Astrocyte (in vitro differentiated cells and primary cell): ENCODE measurements at regions not wholly inside any gene's neighbourhood (a gene's known extent, or its start where the extent isn't known, plus 50 kb on each side); places are given as distances from the start of the nearest gene placed in this dataset.

Experiments used
- DNase-seq: peaks from one replicate; pipeline ENCODE4 v3.0.0-alpha.2; 2010; ENCODE audit warnings: low read depth
- FAIRE-seq: peaks from 2 replicates; lab custom pipeline; 2011; peaks lifted over from hg19 to GRCh38; lab: Jason Lieb, UNC
- H2AFZ ChIP-seq: 2 replicates; pipeline ENCODE4 v1.6.0; 2012; ENCODE audit warnings: low read depth, low read length, inconsistent platforms
- H3K27ac ChIP-seq: 2 replicates; pipeline ENCODE4 v1.5.1; 2011; ENCODE audit warnings: low read depth, low read length, inconsistent platforms
- H3K27me3 ChIP-seq: 2 replicates; pipeline ENCODE4 v1.6.0; 2011; ENCODE audit warnings: low read length, inconsistent platforms; ENCODE audit not compliant: insufficient read depth
- H3K36me3 ChIP-seq: 2 replicates; pipeline ENCODE4 v1.5.1; 2011; ENCODE audit warnings: low read length, inconsistent platforms; ENCODE audit not compliant: insufficient read depth
- H3K4me1 ChIP-seq: 2 replicates; pipeline ENCODE4 v1.5.1; 2011; ENCODE audit warnings: low read length, inconsistent platforms; ENCODE audit not compliant: insufficient read depth
- H3K4me2 ChIP-seq: 2 replicates; pipeline ENCODE4 v1.6.0; 2012; ENCODE audit warnings: low read length, inconsistent platforms
- H3K4me3 ChIP-seq: 2 replicates; pipeline ENCODE4 v1.5.1; 2011; ENCODE audit warnings: low read depth, mild to moderate bottlenecking, low read length, inconsistent platforms; ENCODE audit not compliant: insufficient read depth
- H3K79me2 ChIP-seq: 2 replicates; pipeline ENCODE4 v1.6.0; 2012; ENCODE audit warnings: mild to moderate bottlenecking, low read length, inconsistent platforms; ENCODE audit not compliant: insufficient read depth
- H3K9ac ChIP-seq: 2 replicates; pipeline ENCODE4 v1.6.0; 2012; ENCODE audit warnings: mild to moderate bottlenecking, low read length, inconsistent platforms
- H3K9me3 ChIP-seq: 2 replicates; pipeline ENCODE4 v1.5.1; 2012; ENCODE audit warnings: low read depth, mild to moderate bottlenecking, low read length, inconsistent platforms; ENCODE audit not compliant: insufficient read depth
- H4K20me1 ChIP-seq: 2 replicates; pipeline ENCODE4 v1.6.0; 2012; ENCODE audit warnings: low read length, inconsistent platforms; ENCODE audit not compliant: insufficient read depth
- H3K27ac Mint-ChIP-seq: one replicate; pipeline ENCODE4 v1.8.0; 2021; ENCODE audit warnings: mild to moderate bottlenecking, mixed read lengths; ENCODE audit not compliant: unreplicated experiment
- H3K27me3 Mint-ChIP-seq: one replicate; pipeline ENCODE4 v1.8.0; 2021; ENCODE audit warnings: low read depth, mixed read lengths; ENCODE audit not compliant: unreplicated experiment
- H3K36me3 Mint-ChIP-seq: one replicate; pipeline ENCODE4 v1.8.0; 2021; ENCODE audit warnings: low read depth, mixed read lengths; ENCODE audit not compliant: unreplicated experiment
- H3K4me1 Mint-ChIP-seq: one replicate; pipeline ENCODE4 v1.8.0; 2021; ENCODE audit warnings: low read depth, mixed read lengths; ENCODE audit not compliant: unreplicated experiment
- H3K4me3 Mint-ChIP-seq: one replicate; pipeline ENCODE4 v1.8.0; 2021; ENCODE audit warnings: mild to moderate bottlenecking, moderate library complexity, mixed read lengths; ENCODE audit not compliant: unreplicated experiment
- H3K9me3 Mint-ChIP-seq: one replicate; pipeline ENCODE4 v1.8.0; 2021; ENCODE audit warnings: mild to moderate bottlenecking, mixed read lengths; ENCODE audit not compliant: unreplicated experiment
- CTCF ChIP-seq: IDR thresholded peaks from 2 replicates; pipeline ENCODE4 v1.5.1; 2011; ENCODE audit warnings: low read depth, mild to moderate bottlenecking, inconsistent platforms, low read length, moderate library complexity; ENCODE audit not compliant: insufficient read depth
- EZH2 ChIP-seq: IDR thresholded peaks from 2 replicates; pipeline ENCODE4 v1.6.1; 2012; ENCODE audit warnings: mild to moderate bottlenecking, low read length, inconsistent platforms; ENCODE audit not compliant: insufficient read depth

DNA sequence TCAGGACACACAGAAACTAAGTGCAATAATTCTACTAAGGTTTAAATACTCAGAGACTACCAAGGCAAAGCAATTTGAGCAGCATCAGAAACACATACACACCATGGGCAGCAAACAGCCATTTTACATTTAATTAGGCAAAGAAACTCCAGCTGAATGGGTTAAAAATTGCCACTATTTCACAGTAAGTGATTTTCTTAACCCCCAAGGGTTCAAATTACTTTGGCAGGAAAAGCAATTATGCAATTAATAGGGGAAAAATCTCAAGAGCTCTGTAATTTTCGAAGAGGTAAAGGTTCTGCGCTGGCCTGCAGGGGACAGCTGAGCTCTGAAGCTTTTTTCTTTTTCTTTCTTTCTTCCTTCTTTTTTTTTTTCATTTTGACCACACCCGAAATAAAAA lies 206.2 kb upstream of the RRP15 start:
- Histone ChIP-seq H3K36me3 (no peaks in the 10 kb centered on the region), H4K20me1 (no peaks in the 10 kb centered on the region), H3K27me3 (no peaks in the 10 kb centered on the region), H3K79me2 (no peaks in the 10 kb centered on the region), H3K4me3 (no peak overlapping the region), H3K9ac (no peak overlapping the region), H3K4me2 (no peak overlapping the region), H3K9me3 (no peaks in the 10 kb centered on the region), H3K4me1 (no peaks in the 10 kb centered on the region), H2AFZ (no peak overlapping the region), H3K27ac (no peak overlapping the region)
- DNase-seq (no peak), FAIRE-seq (no peak)
- H3K4me1 Mint-ChIP-seq = no peaks in the 10 kb centered on the region
- no peak overlapping the region for H3K4me3 Mint-ChIP-seq
- TF ChIP-seq EZH2 = no peak
- TF ChIP-seq CTCF = no peak
- no peak overlapping the region for H3K27ac Mint-ChIP-seq
- H3K27me3 Mint-ChIP-seq = no peaks in the 10 kb centered on the region
- peaks cover 6% of the 10 kb centered on the region for H3K9me3 Mint-ChIP-seq
- no peaks in the 10 kb centered on the region for H3K36me3 Mint-ChIP-seq

- Histone ChIP-seq H3K4me1 (no peaks in the 10 kb centered on the region), H3K27me3 (no peaks in the 10 kb centered on the region), H2AFZ (no peak overlapping the region), H3K27ac (no peak overlapping the region), H3K79me2 (no peaks in the 10 kb centered on the region), H3K4me3 (no peak overlapping the region), H3K9me3 (no peaks in the 10 kb centered on the region), H3K9ac (no peak overlapping the region), H4K20me1 (no peaks in the 10 kb centered on the region), H3K36me3 (no peaks in the 10 kb centered on the region), H3K4me2 (no peak overlapping the region)
- no peaks in the 10 kb centered on the region for H3K4me1 Mint-ChIP-seq
- H3K4me3 Mint-ChIP-seq = no peak overlapping the region
- H3K27ac Mint-ChIP-seq = no peak overlapping the region
- H3K9me3 Mint-ChIP-seq = peaks cover 6% of the 10 kb centered on the region
- no peaks in the 10 kb centered on the region for H3K36me3 Mint-ChIP-seq
- TF ChIP-seq CTCF (no peak), EZH2 (no peak)
- H3K27me3 Mint-ChIP-seq = no peaks in the 10 kb centered on the region
- no peak for FAIRE-seq
- DNase-seq = no peak
Measured at GRCh38 chr1:218079347-218079746, 205.7 kb upstream of the RRP15 start.

- Mint-ChIP-seq H3K36me3 (no peaks in the 10 kb centered on the region), H3K4me1 (no peaks in the 10 kb centered on the region), H3K9me3 (peaks cover 6% of the 10 kb centered on the region), H3K27me3 (no peaks in the 10 kb centered on the region), H3K4me3 (no peak overlapping the region), H3K27ac (no peak overlapping the region)
- DNase-seq (no peak), FAIRE-seq (no peak)
- TF ChIP-seq CTCF (no peak), EZH2 (no peak)
- H3K79me2 ChIP-seq = no peaks in the 10 kb centered on the region
- H3K4me1 ChIP-seq = no peaks in the 10 kb centered on the region
- no peak overlapping the region for H3K4me3 ChIP-seq
- H3K27ac ChIP-seq = no peak overlapping the region
- no peaks in the 10 kb centered on the region for H4K20me1 ChIP-seq
- no peaks in the 10 kb centered on the region for H3K9me3 ChIP-seq
- no peaks in the 10 kb centered on the region for H3K27me3 ChIP-seq
- H3K36me3 ChIP-seq = no peaks in the 10 kb centered on the region
- no peak overlapping the region for H3K4me2 ChIP-seq
- H2AFZ ChIP-seq = no peak overlapping the region
- H3K9ac ChIP-seq = no peak overlapping the region
Measured at GRCh38 chr1:218079820-218080219, 205.3 kb upstream of the RRP15 start.
